ENCODE measurements at regions not wholly inside any gene's neighbourhood (a gene's known extent, or its start where the extent isn't known, plus 50 kb on each side); places are given as distances from the start of the nearest gene placed in this dataset.

DNA sequence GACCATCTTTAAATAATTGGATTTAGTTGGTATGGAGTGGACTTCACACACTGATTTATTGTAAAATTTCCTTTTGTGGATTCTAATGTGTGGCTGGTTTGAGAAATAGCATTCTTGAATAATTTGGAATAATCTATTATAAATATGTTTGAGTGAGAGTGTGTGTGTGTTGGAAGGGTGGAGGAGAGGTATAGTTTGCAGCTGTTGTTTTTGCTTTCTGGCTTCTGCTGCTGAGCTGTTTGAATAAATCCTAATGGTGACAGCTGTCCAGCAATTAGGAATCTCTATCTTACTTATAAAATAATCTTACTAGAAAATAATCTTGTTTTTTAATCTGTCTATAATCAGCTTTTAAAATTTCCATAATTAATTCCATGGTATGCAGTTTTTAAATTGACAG lies 1283.0 kb upstream of the CDH2 start:
- no peak overlapping the region for H3K27ac ChIP-seq
- ATAC-seq: no peak
- no peaks in the 10 kb centered on the region for H3K4me1 ChIP-seq
- no peaks in the 10 kb centered on the region for H3K9me3 ChIP-seq
- H3K27me3 ChIP-seq: no peaks in the 10 kb centered on the region
- H3K36me3 ChIP-seq: no peaks in the 10 kb centered on the region
- TF ChIP-seq POLR2AphosphoS5 (IDR thresholded peaks at IDR 0.05): no peak
- TF ChIP-seq, protein P1, sequence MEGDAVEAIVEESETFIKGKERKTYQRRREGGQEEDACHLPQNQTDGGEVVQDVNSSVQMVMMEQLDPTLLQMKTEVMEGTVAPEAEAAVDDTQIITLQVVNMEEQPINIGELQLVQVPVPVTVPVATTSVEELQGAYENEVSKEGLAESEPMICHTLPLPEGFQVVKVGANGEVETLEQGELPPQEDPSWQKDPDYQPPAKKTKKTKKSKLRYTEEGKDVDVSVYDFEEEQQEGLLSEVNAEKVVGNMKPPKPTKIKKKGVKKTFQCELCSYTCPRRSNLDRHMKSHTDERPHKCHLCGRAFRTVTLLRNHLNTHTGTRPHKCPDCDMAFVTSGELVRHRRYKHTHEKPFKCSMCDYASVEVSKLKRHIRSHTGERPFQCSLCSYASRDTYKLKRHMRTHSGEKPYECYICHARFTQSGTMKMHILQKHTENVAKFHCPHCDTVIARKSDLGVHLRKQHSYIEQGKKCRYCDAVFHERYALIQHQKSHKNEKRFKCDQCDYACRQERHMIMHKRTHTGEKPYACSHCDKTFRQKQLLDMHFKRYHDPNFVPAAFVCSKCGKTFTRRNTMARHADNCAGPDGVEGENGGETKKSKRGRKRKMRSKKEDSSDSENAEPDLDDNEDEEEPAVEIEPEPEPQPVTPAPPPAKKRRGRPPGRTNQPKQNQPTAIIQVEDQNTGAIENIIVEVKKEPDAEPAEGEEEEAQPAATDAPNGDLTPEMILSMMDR (IDR thresholded peaks at IDR 0.05): no peak
- TF ChIP-seq POLR2A (IDR thresholded peaks at IDR 0.05): no peak
- TF ChIP-seq EP300 (IDR thresholded peaks at IDR 0.05): no peak
- no peak overlapping the region for H3K4me3 ChIP-seq

DNA sequence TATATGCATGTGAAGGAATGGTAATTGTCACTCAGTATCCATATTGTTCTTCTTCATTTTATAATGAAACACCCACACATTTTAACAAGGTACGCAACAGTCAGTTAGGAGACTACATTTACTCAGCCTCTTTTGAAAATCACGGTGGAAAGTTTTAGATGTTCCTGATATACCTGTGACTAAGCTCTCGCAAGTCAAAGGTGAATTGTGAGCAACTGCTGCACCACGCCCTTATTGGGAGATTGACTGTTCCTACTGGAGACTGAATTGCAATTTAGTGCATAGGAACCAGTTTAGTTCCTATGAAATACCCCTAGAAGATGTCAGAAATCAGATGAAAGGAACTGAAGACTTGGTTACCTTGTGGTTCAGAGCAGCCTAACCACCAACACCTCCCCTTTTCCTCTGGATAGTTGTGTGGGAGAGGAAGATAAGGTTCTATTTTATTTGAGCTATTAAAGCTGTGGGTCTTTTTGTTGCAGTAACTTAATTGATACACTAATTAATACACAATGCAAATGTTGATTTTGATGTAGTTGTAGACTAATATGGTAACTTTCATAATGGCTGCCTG lies 1280.5 kb upstream of the CDH2 start:
- no peaks in the 10 kb centered on the region for H3K9me3 ChIP-seq
- 92 to 93% methylated on average over 4 of the region's 4 CpGs for WGBS, 2 donors (ENCODE audit: low coverage in 1 of 2)
- TF ChIP-seq, protein P1 (IDR thresholded peaks at IDR 0.05): no peak
- TF ChIP-seq POLR2A (IDR thresholded peaks at IDR 0.05) (no peak), POLR2AphosphoS5 (IDR thresholded peaks at IDR 0.05) (no peak), EP300 (IDR thresholded peaks at IDR 0.05) (no peak)
- H3K27me3 ChIP-seq: no peaks in the 10 kb centered on the region
- H3K4me3 ChIP-seq: no peak overlapping the region
- no peak for ATAC-seq
- H3K4me1 ChIP-seq: no peaks in the 10 kb centered on the region
- H3K27ac ChIP-seq: no peak overlapping the region
- H3K36me3 ChIP-seq: no peaks in the 10 kb centered on the region

DNA sequence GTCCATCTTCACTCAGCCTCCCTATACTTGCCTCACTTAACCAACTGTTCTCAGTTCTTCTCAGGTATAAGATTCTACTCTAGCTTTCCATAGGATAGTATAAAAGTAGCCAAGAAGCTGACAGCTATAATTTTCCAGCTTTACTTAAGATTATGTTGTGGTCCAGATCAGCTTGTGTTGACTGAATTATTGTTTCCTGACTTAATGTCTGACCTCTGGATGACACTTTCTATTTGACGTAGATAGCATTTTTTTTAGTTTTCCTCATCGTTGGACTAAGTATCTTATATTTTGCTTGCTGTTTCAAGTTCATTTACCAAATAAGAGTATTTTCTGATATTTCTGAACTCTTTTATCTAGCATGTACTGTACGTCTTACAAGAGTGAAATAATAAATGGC lies 1272.5 kb upstream of the CDH2 start:
- H3K4me3 ChIP-seq: no peak overlapping the region
- ATAC-seq: no peak
- no peaks in the 10 kb centered on the region for H3K27me3 ChIP-seq
- H3K27ac ChIP-seq: no peak overlapping the region
- TF ChIP-seq EP300 (IDR thresholded peaks at IDR 0.05): no peak
- no peak for TF ChIP-seq POLR2AphosphoS5 (IDR thresholded peaks at IDR 0.05)
- no peak for TF ChIP-seq POLR2A (IDR thresholded peaks at IDR 0.05)
- TF ChIP-seq, protein P1 (IDR thresholded peaks at IDR 0.05): no peak
- WGBS, 2 donors (ENCODE audit: low coverage in 1 of 2): 28 to 65% methylated on average over 2 to 3 of the region's 3 CpGs
- H3K9me3 ChIP-seq: no peaks in the 10 kb centered on the region
- no peaks in the 10 kb centered on the region for H3K4me1 ChIP-seq
- no peaks in the 10 kb centered on the region for H3K36me3 ChIP-seq

DNA sequence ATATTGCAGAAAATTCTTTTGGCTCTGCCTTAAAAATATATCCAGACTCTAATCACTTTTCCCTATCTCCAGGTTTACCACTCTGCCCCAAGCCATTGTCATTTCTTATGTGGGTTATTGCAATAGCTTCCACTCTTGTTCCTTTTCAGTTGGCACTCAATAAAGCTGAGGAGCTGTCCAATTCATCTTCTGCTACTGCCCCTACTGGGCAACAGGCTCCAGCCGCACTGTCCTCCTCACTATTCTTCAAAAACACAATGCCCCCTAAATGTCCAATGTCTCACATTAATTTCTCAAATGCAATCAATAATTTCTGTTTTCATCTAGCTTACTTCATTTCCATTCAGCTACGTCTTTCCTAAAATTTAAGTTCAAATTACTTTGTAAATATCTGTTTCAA lies 1262.5 kb upstream of the CDH2 start:
- H3K27me3 ChIP-seq: no peaks in the 10 kb centered on the region
- TF ChIP-seq, protein P1 (IDR thresholded peaks at IDR 0.05): no peak
- TF ChIP-seq POLR2AphosphoS5 (IDR thresholded peaks at IDR 0.05): no peak
- TF ChIP-seq POLR2A (IDR thresholded peaks at IDR 0.05): no peak
- no peak for TF ChIP-seq EP300 (IDR thresholded peaks at IDR 0.05)
- H3K9me3 ChIP-seq: no peaks in the 10 kb centered on the region
- H3K27ac ChIP-seq: no peak overlapping the region
- ATAC-seq: no peak
- H3K36me3 ChIP-seq: no peaks in the 10 kb centered on the region
- WGBS, 2 donors (ENCODE audit: low coverage in 1 of 2): 65 to 80% methylated on average over 2 of the region's 2 CpGs
- H3K4me1 ChIP-seq: no peaks in the 10 kb centered on the region
- no peak overlapping the region for H3K4me3 ChIP-seq

DNA sequence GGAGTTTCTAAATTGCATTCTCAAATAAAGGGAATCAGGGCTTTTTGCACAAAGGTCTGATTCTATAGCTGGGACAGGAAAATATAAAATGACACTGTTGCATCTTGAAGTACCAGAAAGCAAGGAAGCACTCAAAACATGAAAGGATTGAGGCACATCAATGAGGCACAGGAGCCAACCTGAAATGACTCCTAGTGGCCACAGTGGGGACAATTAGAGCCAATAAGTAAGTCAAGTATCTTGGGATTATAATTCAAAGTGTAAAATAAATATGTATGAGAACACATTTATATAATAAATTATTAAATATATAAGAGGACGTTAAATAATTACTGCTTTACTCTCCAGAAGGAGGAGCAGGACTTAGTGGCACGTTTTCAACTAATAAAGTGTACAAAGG lies 1259.5 kb upstream of the CDH2 start:
- H3K27ac ChIP-seq: no peak overlapping the region
- no peaks in the 10 kb centered on the region for H3K4me1 ChIP-seq
- H3K36me3 ChIP-seq: no peaks in the 10 kb centered on the region
- no peaks in the 10 kb centered on the region for H3K27me3 ChIP-seq
- H3K4me3 ChIP-seq: no peak overlapping the region
- ATAC-seq: no peak
- TF ChIP-seq, protein P1 (IDR thresholded peaks at IDR 0.05): no peak
- TF ChIP-seq POLR2AphosphoS5 (IDR thresholded peaks at IDR 0.05) (no peak), POLR2A (IDR thresholded peaks at IDR 0.05) (no peak), EP300 (IDR thresholded peaks at IDR 0.05) (no peak)
- H3K9me3 ChIP-seq: peaks cover 0 to 6% (median 0%) of the 10 kb centered on the region in 3 donors
- 22 to 37% methylated on average over 2 of the region's 2 CpGs for WGBS, 2 donors (ENCODE audit: low coverage in 1 of 2)
